ENCODE measurements at regions not wholly inside any gene's neighbourhood (a gene's known extent, or its start where the extent isn't known, plus 50 kb on each side); places are given as distances from the start of the nearest gene placed in this dataset.

DNA sequence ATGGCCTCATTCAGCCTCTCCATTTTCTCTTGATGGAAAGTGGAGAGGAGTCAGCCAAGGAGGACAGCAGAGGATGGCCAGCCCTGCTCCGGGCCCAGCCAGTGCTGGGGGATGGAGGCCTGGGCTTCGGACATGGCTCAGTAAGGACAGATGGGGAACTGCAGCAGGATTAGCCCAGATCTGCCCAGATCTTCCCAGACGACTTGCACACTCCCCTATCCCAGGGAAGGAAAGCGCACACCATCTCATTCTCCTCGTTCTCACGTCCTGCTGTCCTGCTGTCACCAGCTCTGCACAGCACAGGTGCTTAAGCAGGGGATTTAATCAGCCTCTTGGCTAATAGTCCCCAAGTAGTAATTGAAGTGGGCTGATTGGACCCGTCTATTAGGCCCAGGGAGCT, 100.2 kb upstream of the SDK2 start:
- no peak for TF ChIP-seq CTCF (IDR thresholded peaks at IDR 0.05)
- no peak for TF ChIP-seq POLR2A (IDR thresholded peaks at IDR 0.05)

DNA sequence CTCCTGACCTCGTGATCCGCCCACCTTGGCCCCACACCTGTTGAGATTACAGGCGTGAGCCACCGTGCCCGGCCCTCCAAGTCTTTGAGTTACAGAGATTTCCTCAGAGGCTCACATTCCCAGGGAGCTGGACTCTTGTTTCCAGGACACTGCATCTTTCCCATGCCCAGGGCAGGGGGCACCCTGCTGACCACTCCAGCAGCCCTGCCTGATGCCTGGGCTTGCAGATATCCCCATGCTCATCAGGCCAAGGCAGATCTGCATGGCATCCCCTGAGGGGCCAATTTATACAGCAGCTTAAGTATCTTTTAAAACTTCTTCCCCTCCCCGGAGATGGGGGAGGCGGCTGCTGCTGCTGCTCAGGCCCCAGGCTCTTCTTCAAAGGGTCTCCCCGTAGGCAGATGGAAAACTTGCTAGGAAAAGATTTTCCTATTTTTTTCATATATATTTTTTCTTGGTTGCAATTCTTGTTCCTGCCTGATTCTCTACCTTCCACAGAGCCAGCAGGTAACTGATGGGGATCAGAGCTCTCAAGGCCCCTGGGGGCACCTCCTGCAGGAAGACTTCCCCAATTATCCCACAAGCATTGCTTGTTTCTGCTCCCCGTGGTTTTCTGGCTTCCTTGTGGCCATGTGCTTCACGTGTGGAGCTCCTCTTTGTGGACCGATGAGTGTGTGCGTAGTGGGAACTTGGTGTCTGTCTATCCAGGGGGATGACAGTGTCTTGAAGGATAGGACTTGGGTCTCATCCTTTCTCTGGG, 102.2 kb upstream of the SDK2 start:
- TF ChIP-seq CTCF (IDR thresholded peaks at IDR 0.05) = no peak
- no peak for TF ChIP-seq POLR2A (IDR thresholded peaks at IDR 0.05)
- 67 to 73% methylated on average over 12 of the region's 12 CpGs for WGBS, 2 donors
- H3K4me3 ChIP-seq (ENCODE audit: low read depth, poor library complexity, severe bottlenecking) = no peak overlapping the region
- DNase-seq (ENCODE audit: low spot score in 2 of 2) = no peak
- intact Hi-C loops (cut with DNase I; ENCODE audit: low total_unique reads) = no loop called here

More for the DNA sequence above, 100.2 kb upstream of the SDK2 start:
- WGBS, 2 donors = 71 to 91% methylated on average over 7 of the region's 7 CpGs
- H3K4me3 ChIP-seq (ENCODE audit: low read depth, poor library complexity, severe bottlenecking) = no peak overlapping the region
- intact Hi-C loops (cut with DNase I; ENCODE audit: low total_unique reads) = no loop called here
- DNase-seq (ENCODE audit: low spot score in 2 of 2) = no peak

DNA sequence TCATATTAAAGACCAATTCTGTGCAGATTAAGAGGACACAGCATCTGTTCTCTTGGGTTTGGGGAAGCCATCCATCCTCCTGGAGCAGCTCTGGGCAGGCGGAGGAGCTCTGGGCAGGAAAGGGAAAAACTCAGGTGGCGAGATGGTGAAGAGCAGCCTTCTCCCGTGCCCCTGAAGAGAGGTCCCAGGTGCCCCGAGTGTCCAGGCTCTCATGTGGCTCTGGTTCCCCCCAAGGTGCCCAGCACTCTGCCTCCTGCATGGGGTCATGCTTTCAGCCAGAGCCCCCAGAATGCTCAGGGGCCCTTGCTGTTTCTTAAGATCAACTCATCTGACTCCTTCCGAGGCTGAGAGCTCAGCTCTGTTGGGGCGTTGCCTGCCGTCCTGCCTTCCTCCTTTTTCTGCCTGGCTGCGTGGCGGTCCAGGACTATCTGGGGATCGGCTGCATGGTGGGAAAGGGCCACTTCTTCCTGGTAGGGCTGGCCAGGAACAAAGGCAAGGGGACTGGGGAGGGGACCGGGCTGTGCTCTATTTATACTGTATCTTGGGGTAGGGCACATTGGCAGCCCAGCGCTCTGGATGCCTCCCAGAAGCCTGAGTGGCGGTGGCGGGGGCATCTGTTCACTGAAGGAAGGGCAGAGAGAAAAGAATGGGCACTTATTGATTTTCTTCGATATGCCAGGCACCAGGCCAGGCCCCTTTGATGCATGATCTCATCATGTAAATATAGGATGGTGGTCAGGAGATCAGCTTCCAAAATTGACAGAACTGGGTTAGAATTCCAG, 103.2 kb upstream of the SDK2 start:
- H3K4me3 ChIP-seq (ENCODE audit: low read depth, poor library complexity, severe bottlenecking) = no peak overlapping the region
- intact Hi-C loops (cut with DNase I; ENCODE audit: low total_unique reads) = no loop called here
- no peak for DNase-seq (ENCODE audit: low spot score in 2 of 2)
- WGBS, 2 donors = 83% methylated on average over 15 of the region's 15 CpGs
- TF ChIP-seq POLR2A (IDR thresholded peaks at IDR 0.05) = no peak
- TF ChIP-seq CTCF (IDR thresholded peaks at IDR 0.05) = no peak

DNA sequence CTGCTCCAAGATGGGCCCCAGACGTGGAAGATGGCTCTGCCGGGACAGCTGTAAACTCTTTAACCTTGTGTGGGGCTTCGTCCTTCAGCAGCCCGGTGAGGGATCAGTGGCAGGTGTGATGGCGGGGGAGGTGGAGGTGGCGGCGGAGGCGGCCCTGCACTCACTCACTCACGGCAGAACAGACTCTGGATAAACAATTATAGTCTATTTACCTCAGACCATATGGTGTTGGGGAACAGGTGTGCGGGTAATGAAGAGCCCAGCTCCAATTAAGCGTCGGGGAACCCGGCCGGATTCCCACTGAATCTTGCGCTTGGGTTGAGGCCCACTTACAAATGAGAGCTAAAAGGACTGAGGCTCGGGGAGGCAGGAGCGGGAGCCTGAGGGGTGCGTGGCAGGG, 104.3 kb upstream of the SDK2 start:
- no peak for TF ChIP-seq POLR2A (IDR thresholded peaks at IDR 0.05)
- TF ChIP-seq CTCF (IDR thresholded peaks at IDR 0.05) = no peak
- H3K4me3 ChIP-seq (ENCODE audit: low read depth, poor library complexity, severe bottlenecking) = no peak overlapping the region
- intact Hi-C loops (cut with DNase I; ENCODE audit: low total_unique reads) = no loop called here
- no peak for DNase-seq (ENCODE audit: low spot score in 2 of 2)
- WGBS, 2 donors = 84% methylated on average over 18 of the region's 18 CpGs

DNA sequence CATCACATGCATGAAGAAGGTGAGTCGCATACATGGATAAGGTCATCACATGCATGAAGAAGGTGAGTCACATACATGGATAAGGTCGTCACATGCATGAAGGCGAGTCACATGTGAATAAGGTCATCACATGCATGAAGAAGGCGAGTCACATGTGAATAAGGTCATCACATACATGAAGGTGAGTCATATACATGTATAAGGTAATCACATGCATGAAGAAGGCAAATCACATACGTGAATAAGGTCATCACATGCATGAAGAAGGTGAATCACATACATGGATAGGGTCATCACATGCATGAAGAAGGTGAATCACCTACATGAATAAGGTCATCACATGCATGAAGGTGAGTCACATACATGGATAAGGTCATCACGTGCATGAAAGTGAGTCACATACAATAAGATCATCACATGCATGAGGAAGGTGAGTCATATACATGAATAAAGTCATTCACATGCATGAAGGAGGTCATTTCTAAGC, 105.1 kb upstream of the SDK2 start:
- 77 to 83% methylated on average over 6 of the region's 6 CpGs for WGBS, 2 donors
- intact Hi-C loops (cut with DNase I; ENCODE audit: low total_unique reads) = no loop called here
- DNase-seq (ENCODE audit: low spot score in 2 of 2) = no peak
- TF ChIP-seq CTCF (IDR thresholded peaks at IDR 0.05) (no peak), POLR2A (IDR thresholded peaks at IDR 0.05) (no peak)
- no peak overlapping the region for H3K4me3 ChIP-seq (ENCODE audit: low read depth, poor library complexity, severe bottlenecking)

All from lower leg skin (tissue), 4 donors.